Activated T-helper 9 cell treated with anti-CD3 and anti-CD28 coated beads, Interleukin-2, amount 50 U/mL, for 16 hours (primary cell): ENCODE measurements at regions not wholly inside any gene's neighbourhood (a gene's known extent, or its start where the extent isn't known, plus 50 kb on each side); places are given as distances from the start of the nearest gene placed in this dataset.

Source experiments
- DNase-seq: peaks from one replicate; pipeline ENCODE4 v3.0.0-alpha.2; 2020; ENCODE audit warnings: low read depth

GRCh38 chr13:73934771-73935170 is 199.4 kb downstream of the KLF12 start:
- DNase-seq: no peak

- DNase-seq: no peak
These were observed 200.0 kb downstream of the KLF12 start for GRCh38 chr13:73934215-73934641.

GRCh38 chr13:73933795-73934194 is 200.4 kb downstream of the KLF12 start:
- no peak for DNase-seq

- DNase-seq: no peak
These were observed 202.1 kb downstream of the KLF12 start for GRCh38 chr13:73932091-73932490.

GRCh38 chr13:73929287-73929932 is 204.8 kb downstream of the KLF12 start:
- no peak for DNase-seq

GRCh38 chr13:73924607-73925006 is 209.6 kb downstream of the KLF12 start:
- DNase-seq: no peak

- DNase-seq: no peak
These were observed 211.5 kb downstream of the KLF12 start for GRCh38 chr13:73922493-73923393.

- DNase-seq: no peak
These were observed 215.5 kb downstream of the KLF12 start for GRCh38 chr13:73918691-73919090.

- no peak for DNase-seq
These were observed 220.3 kb downstream of the KLF12 start for GRCh38 chr13:73913751-73914518.

- no peak for DNase-seq
These were observed 221.0 kb downstream of the KLF12 start for GRCh38 chr13:73913079-73913740.

GRCh38 chr13:73911361-73911760 is 222.8 kb downstream of the KLF12 start:
- no peak for DNase-seq

GRCh38 chr13:73910733-73911132 is 223.5 kb downstream of the KLF12 start:
- DNase-seq: no peak

- no peak for DNase-seq
These were observed 225.4 kb downstream of the KLF12 start for GRCh38 chr13:73908809-73909208.

GRCh38 chr13:73904625-73905024 is 229.6 kb downstream of the KLF12 start:
- DNase-seq: no peak

GRCh38 chr13:73903561-73903960 is 230.6 kb downstream of the KLF12 start:
- DNase-seq: no peak

GRCh38 chr13:73902847-73903246 is 231.4 kb downstream of the KLF12 start:
- DNase-seq: no peak

GRCh38 chr13:73902296-73902695 is 231.9 kb downstream of the KLF12 start:
- no peak for DNase-seq

- DNase-seq: no peak
These were observed 232.7 kb downstream of the KLF12 start for GRCh38 chr13:73901324-73902068.

- no peak for DNase-seq
These were observed 233.6 kb downstream of the KLF12 start for GRCh38 chr13:73900591-73900990.

GRCh38 chr13:73898899-73899298 is 235.3 kb downstream of the KLF12 start:
- DNase-seq: no peak

- no peak for DNase-seq
These were observed 235.9 kb downstream of the KLF12 start for GRCh38 chr13:73898276-73898675.
